Prostate gland (tissue), 2 donors: ENCODE measurements at regions not wholly inside any gene's neighbourhood (a gene's known extent, or its start where the extent isn't known, plus 50 kb on each side); places are given as distances from the start of the nearest gene placed in this dataset.
"Not testable (repeated sequence)": the region's sequence is repeated elsewhere in the genome, so short reads cannot be mapped to it uniquely, and the experiment has no call there.

Source experiments
- DNase-seq: peaks from one replicate; pipeline ENCODE4 v3.0.0-alpha.2; 2019; ENCODE audit warnings: low spot score
- H3K27ac ChIP-seq, 2 donors: fragments of 200-600 bp; sonication (generic); 2 replicates each; pipeline ENCODE4 v1.5.1; 2017 to 2019
- H3K27me3 ChIP-seq: fragments of 200-600 bp; sonication (generic); replicated peaks from 2 replicates; pipeline ENCODE4 v1.5.1; 2019; ENCODE audit not compliant: insufficient read depth
- H3K36me3 ChIP-seq, 2 donors: fragments of 200-600 bp; sonication (generic); 1 replicate in 1 of 2; 2 replicates in 1 of 2; pipeline versions ENCODE4 v1.5.1 to v1.8.1; 2017 to 2019
- H3K4me1 ChIP-seq: fragments of 200-600 bp; sonication (generic); replicated peaks from 2 replicates; pipeline ENCODE4 v1.5.1; 2019
- H3K4me3 ChIP-seq, 2 donors: fragments of 200-600 bp; sonication (generic); 2 replicates each; pipeline ENCODE4 v1.5.1; 2017 to 2019
- H3K9me3 ChIP-seq: fragments of 200-600 bp; sonication (generic); 2 replicates; pipeline ENCODE4 v1.5.1; 2017
- POLR2A ChIP-seq: fragments of 450-650 bp; IDR thresholded peaks from one replicate; pipeline ENCODE4 v1.6.1; 2016; ENCODE audit warnings: antibody characterized with exemption, mild to moderate bottlenecking
- POLR2AphosphoS5 ChIP-seq: sonication (generic); formaldehyde crosslinking; IDR thresholded peaks from one replicate; pipeline ENCODE4 v1.6.1; 2017; ENCODE audit warnings: antibody characterized with exemption
- WGBS: methylation state at CpG from one replicate; pipeline ENCODE4 v1.1.5; 2018; 5-methylcytosine and 5-hydroxymethylcytosine counted together
- intact Hi-C: fragments of 100-400 bp; cut with DNase I; formaldehyde crosslinking; loops from one replicate; pipeline ENCODE4 v1.14.2; 2022
- TF ChIP-seq, protein P1 (sequence below), 4 experiments: fragments of 200-600 bp in 2 of 4; fragments of 450-650 bp in 2 of 4; sonication (generic) in 2 of 4; IDR thresholded peaks; 1 replicate in 3 of 4; 2 replicates in 1 of 4; pipeline ENCODE4 v1.5.1; 2016 to 2019; ENCODE audit warnings: antibody characterized with exemption in 4 of 4, mild to moderate bottlenecking in 2 of 4, moderate library complexity in 2 of 4

DNA sequence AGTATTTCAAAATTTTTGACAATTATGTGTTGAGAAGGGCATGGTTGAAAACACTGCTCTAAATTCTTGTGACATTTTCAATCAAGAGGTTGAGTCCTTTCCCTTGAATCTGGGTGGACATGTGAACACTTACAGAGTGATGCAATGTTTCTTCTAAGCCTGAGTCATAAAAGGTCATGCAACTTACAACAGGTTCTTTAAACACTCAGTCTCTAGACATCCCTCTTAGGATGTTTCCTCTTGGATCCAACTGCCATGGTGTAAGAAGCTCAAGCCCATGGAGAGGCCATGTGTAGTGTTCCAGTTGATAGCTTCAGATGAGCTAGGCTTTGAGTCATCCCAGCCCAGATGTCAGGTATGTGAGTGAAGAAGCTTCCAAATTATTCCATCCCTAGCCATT lies 232.2 kb upstream of the MAOA start:
- Histone ChIP-seq H3K27me3 (no peaks in the 10 kb centered on the region), H3K27ac (no peak overlapping the region), H3K36me3 (no peaks in the 10 kb centered on the region), H3K9me3 (no peaks in the 10 kb centered on the region), H3K4me3 (no peak overlapping the region), H3K4me1 (no peaks in the 10 kb centered on the region)
- DNase-seq, result no peak
- TF ChIP-seq, protein P1, sequence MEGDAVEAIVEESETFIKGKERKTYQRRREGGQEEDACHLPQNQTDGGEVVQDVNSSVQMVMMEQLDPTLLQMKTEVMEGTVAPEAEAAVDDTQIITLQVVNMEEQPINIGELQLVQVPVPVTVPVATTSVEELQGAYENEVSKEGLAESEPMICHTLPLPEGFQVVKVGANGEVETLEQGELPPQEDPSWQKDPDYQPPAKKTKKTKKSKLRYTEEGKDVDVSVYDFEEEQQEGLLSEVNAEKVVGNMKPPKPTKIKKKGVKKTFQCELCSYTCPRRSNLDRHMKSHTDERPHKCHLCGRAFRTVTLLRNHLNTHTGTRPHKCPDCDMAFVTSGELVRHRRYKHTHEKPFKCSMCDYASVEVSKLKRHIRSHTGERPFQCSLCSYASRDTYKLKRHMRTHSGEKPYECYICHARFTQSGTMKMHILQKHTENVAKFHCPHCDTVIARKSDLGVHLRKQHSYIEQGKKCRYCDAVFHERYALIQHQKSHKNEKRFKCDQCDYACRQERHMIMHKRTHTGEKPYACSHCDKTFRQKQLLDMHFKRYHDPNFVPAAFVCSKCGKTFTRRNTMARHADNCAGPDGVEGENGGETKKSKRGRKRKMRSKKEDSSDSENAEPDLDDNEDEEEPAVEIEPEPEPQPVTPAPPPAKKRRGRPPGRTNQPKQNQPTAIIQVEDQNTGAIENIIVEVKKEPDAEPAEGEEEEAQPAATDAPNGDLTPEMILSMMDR (IDR thresholded peaks at IDR 0.05), result no peak
- no peak for TF ChIP-seq POLR2A
- intact Hi-C loops, result no loop called here

DNA sequence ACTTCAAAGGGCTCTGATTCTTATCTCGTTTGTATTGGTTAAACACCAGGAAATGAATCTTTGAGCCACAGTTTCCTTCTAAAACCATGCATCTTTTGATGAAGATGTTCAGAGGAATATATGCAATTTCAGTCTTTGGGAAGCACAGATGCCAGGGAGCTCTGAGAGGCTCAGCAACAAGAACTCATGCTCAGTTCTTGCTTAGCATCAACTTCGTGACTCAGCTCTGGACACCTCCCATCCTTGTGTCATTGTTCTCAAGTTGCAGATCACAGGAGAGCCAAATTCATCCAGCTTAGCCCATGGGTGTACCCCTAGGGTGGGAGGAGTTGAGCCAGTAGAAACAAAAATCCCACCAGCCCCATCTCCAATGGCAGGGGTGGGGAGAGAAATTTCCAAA lies 219.6 kb upstream of the MAOA start:
- Histone ChIP-seq H3K4me1 (no peaks in the 10 kb centered on the region), H3K9me3 (no peaks in the 10 kb centered on the region), H3K27me3 (no peaks in the 10 kb centered on the region), H3K36me3 (no peaks in the 10 kb centered on the region), H3K27ac (no peak overlapping the region), H3K4me3 (no peak overlapping the region)
- TF ChIP-seq, protein P1 (IDR thresholded peaks at IDR 0.05), result no peak
- no peak for TF ChIP-seq POLR2AphosphoS5
- TF ChIP-seq POLR2A, result no peak
- DNase-seq, result no peak
- intact Hi-C loops, result no loop called here
- WGBS, result 36% methylated on average over 2 of the region's 2 CpGs

DNA sequence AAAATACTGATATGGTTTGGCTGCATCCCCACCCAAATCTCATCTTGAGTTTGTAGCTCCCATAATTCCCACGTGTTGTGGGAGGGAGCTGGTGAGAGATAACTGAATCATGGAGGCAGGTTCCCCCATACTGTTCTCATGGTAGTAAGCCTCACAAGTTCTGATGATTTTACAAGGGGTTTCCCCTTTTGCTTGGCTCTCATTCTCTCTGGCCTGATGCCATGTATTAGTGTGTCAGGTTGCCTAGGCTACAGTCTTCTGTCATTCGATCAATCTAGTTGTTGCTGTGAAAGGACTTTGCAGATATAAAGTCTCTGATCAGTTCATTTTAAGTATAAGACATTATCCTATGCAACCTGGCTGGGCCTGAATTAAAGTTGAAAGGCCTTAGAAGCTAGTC lies 209.3 kb upstream of the MAOA start:
- Histone ChIP-seq H3K27me3 (no peaks in the 10 kb centered on the region), H3K4me3 (no peak overlapping the region), H3K36me3 (no peaks in the 10 kb centered on the region), H3K9me3 (no peaks in the 10 kb centered on the region), H3K27ac (no peak overlapping the region), H3K4me1 (no peaks in the 10 kb centered on the region)
- no peak for DNase-seq
- TF ChIP-seq, protein P1 (IDR thresholded peaks at IDR 0.05), result no peak
- TF ChIP-seq POLR2A (no peak), POLR2AphosphoS5 (no peak)
- intact Hi-C loops, result no loop called here
- WGBS, result 71% methylated on average over 2 of the region's 2 CpGs

DNA sequence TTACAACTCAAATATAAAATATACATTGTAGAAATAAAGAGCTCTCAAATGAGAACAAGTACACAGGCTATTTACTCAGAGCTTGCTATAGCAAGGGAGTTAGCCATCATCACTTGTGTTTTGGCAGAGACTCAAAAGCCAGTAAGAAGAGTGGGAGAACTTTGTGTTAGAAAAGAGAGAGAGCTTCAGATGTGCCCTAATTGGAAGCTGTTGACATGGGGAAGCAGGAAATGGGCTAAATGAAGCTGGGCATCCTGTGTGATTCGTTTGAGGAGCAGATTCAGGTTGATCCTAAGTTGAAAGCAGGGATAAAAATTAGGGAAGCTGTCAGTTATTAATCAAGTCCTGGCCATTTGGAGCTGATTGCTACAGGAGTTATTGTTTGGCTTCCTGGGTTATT lies 207.4 kb upstream of the MAOA start:
- WGBS, result 78% methylated on average over 1 of the region's 1 CpG
- H3K9me3 ChIP-seq, result no peaks in the 10 kb centered on the region
- no peaks in the 10 kb centered on the region for H3K36me3 ChIP-seq
- no peak overlapping the region for H3K27ac ChIP-seq
- intact Hi-C loops, result no loop called here
- H3K4me3 ChIP-seq, result no peak overlapping the region
- H3K4me1 ChIP-seq, result no peaks in the 10 kb centered on the region
- H3K27me3 ChIP-seq, result no peaks in the 10 kb centered on the region
- DNase-seq, result no peak
- TF ChIP-seq, protein P1 (IDR thresholded peaks at IDR 0.05), result no peak
- TF ChIP-seq POLR2AphosphoS5 (no peak), POLR2A (no peak)

DNA sequence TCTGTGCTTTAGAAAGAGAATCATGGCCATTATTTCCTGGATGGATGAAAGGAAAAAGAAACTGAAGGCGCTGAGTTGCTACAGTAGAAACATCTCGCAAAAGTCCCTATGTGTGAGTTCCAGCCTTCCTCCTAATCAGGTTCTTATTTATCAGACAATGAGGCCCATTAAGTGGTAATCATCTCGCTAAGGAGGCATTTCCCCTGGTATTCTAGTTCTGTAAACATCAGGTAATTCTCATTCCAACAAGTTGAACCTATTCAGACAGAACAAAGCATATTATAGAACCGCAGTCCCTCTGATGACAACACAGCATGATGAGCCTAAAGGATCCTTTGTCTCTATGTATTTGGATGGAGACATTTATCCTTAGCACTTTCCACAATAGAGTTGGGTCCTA lies 205.7 kb upstream of the MAOA start:
- no peaks in the 10 kb centered on the region for H3K9me3 ChIP-seq
- H3K4me3 ChIP-seq, result no peak overlapping the region
- H3K4me1 ChIP-seq, result no peaks in the 10 kb centered on the region
- DNase-seq, result no peak
- TF ChIP-seq, protein P1 (IDR thresholded peaks at IDR 0.05), result no peak
- TF ChIP-seq POLR2AphosphoS5 (no peak), POLR2A (no peak)
- H3K36me3 ChIP-seq, result no peaks in the 10 kb centered on the region
- no peaks in the 10 kb centered on the region for H3K27me3 ChIP-seq
- intact Hi-C loops, result no loop called here
- H3K27ac ChIP-seq, result no peak overlapping the region
- WGBS, result 55% methylated on average over 4 of the region's 4 CpGs

DNA sequence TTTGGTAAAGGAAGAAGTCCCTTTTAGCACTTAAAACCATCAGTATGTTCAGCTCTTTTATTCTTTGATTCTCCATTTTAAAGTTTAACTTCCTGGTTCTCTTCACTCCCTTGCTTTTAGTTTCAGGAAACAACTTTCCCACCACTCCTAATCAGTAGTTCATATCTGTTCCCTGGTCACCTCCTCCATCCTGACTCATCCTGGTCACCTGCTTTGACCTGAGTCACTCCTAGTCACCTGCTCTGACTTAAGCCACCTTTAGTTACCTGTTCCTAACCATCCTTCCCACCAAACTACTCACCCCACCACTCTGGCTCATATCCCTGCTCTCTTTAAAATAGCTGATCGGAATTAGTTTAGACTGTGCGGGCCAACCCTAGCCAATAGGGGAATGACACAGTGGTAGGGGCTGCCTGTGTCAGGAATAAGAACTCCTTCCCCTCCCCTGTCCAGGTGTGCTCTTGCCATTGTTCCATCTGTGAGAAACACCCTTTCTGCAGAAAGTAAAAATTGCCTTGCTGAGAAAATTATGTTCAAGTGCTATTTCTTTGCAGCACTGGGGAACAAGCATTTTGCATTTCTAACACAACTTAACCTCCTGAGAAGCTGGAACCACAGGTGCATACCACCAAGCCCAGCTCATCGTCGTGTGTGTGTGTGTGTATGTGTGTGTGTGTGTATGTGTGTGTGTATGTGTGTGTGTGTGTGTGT lies 204.0 kb upstream of the MAOA start:
- H3K4me1 ChIP-seq, H3K9me3 ChIP-seq, H3K27ac ChIP-seq, DNase-seq, H3K36me3 ChIP-seq, H3K4me3 ChIP-seq, H3K27me3 ChIP-seq, intact Hi-C loops: not testable (repeated sequence)
- 100% methylated on average over 1 of the region's 4 CpGs for WGBS
